ENCODE measurements at regions not wholly inside any gene's neighbourhood (a gene's known extent, or its start where the extent isn't known, plus 50 kb on each side); places are given as distances from the start of the nearest gene placed in this dataset.
A peak's percentile ranks its signal among the peaks of the same experiment; 100 is the strongest.

- peak in 1 of 2 donors; percentile 68 for DNase-seq (ENCODE audit: low spot score in 2 of 2)
Observed at GRCh38 chrX:2594491-2594890, 93.7 kb upstream of the DHRSX start.

GRCh38 chrX:2592279-2592678, 91.5 kb upstream of the DHRSX start:
- no peak overlapping the region for H3K4me3 ChIP-seq (ENCODE audit: low read depth, poor library complexity, severe bottlenecking)
- 65 to 76% methylated on average over 3 of the region's 3 CpGs for WGBS, 2 donors
- TF ChIP-seq POLR2A (IDR thresholded peaks at IDR 0.05) (no peak), CTCF (IDR thresholded peaks at IDR 0.05) (no peak)
- DNase-seq (ENCODE audit: low spot score in 2 of 2), result peak in 1 of 2 donors; percentile 6
- intact Hi-C loops (cut with DNase I; ENCODE audit: low total_unique reads), result loop anchor here (10.0 kb wide), 1 partner anchor 1137 kb away; the partner anchor contains the start of gene ASMTL

More at GRCh38 chrX:2594491-2594890, 93.7 kb upstream of the DHRSX start:
- TF ChIP-seq POLR2A (IDR thresholded peaks at IDR 0.05) (no peak), CTCF (IDR thresholded peaks at IDR 0.05) (no peak)
- intact Hi-C loops (cut with DNase I; ENCODE audit: low total_unique reads), result loop anchor here (10.0 kb wide), 1 partner anchor 1140 kb away; the partner anchor contains the start of gene ASMTL
- H3K4me3 ChIP-seq (ENCODE audit: low read depth, poor library complexity, severe bottlenecking), result no peak overlapping the region
- WGBS, 2 donors, result 64 to 83% methylated on average over 3 of the region's 3 CpGs

- H3K4me3 ChIP-seq (ENCODE audit: low read depth, poor library complexity, severe bottlenecking), result no peak overlapping the region
- TF ChIP-seq CTCF (IDR thresholded peaks at IDR 0.05) (no peak), POLR2A (IDR thresholded peaks at IDR 0.05) (no peak)
- 45 to 52% methylated on average over 9 of the region's 9 CpGs for WGBS, 2 donors
- intact Hi-C loops (cut with DNase I; ENCODE audit: low total_unique reads), result loop anchor here (5.0 to 10.0 kb wide), 2 partner anchors 942 to 1135 kb away; partner anchors contain the start of gene ASMTL
- peak in 1 of 2 donors; percentile 46 for DNase-seq (ENCODE audit: low spot score in 2 of 2)
Observed at GRCh38 chrX:2589186-2590020, 88.6 kb upstream of the DHRSX start.

GRCh38 chrX:2588049-2588448, 87.3 kb upstream of the DHRSX start:
- no peak for DNase-seq (ENCODE audit: low spot score in 2 of 2)
- WGBS, 2 donors, result 94 to 97% methylated on average over 4 of the region's 4 CpGs
- intact Hi-C loops (cut with DNase I; ENCODE audit: low total_unique reads), result loop anchor here (5.0 kb wide), 1 partner anchor 941 kb away; no protein-coding TSS in a partner anchor
- no peak overlapping the region for H3K4me3 ChIP-seq (ENCODE audit: low read depth, poor library complexity, severe bottlenecking)
- TF ChIP-seq POLR2A (IDR thresholded peaks at IDR 0.05) (no peak), CTCF (IDR thresholded peaks at IDR 0.05) (no peak)

DNA sequence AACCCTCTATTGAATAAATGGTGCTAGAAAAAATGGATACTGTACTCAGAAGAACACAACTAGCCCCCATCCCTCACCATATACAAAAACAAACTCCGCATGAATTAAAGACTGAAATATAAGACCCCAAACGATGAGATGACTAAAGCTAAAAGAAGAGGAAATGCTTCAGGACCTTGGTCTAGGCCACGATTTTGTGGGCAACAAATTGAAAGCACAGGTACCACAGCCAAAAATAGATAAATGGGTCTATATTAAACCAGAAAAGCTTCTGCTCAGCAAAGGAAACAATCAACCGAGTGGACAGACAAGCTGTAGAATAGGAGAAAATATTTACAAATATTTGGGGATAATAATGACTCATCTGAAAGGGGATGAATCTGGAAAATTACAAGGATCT, 86.4 kb upstream of the DHRSX start:
- intact Hi-C loops (cut with DNase I; ENCODE audit: low total_unique reads), result loop anchor here (5.0 kb wide), 1 partner anchor 940 kb away; no protein-coding TSS in a partner anchor
- TF ChIP-seq CTCF (IDR thresholded peaks at IDR 0.05), result no peak
- TF ChIP-seq POLR2A (IDR thresholded peaks at IDR 0.05), result no peak
- no peak overlapping the region for H3K4me3 ChIP-seq (ENCODE audit: low read depth, poor library complexity, severe bottlenecking)
- 69 to 74% methylated on average over 4 of the region's 4 CpGs for WGBS, 2 donors
- DNase-seq (ENCODE audit: low spot score in 2 of 2), result no peak

Data from lower leg skin (tissue), 4 donors.